K562 (cell line): ENCODE measurements at regions not wholly inside any gene's neighbourhood (a gene's known extent, or its start where the extent isn't known, plus 50 kb on each side); places are given as distances from the start of the nearest gene placed in this dataset.

Source experiments
- ATAC-seq: fragments of 200-7000 bp; cut with Tn5 transposase; 3 replicates; pipeline ENCODE4 v1.9.1; 2020; ENCODE audit warnings: moderate library complexity
- BruUV-seq: library from RNA; stranded (reverse); fragments of 400-500 nt; replicated peaks from 2 replicates; lab custom pipeline; 2021; lab: Mats Ljungman, UMichigan
- CTCF ChIA-PET: fragments of 300-600 bp; formaldehyde crosslinking; extraction: SDS; loops from one replicate; lab custom pipeline; 2021; ENCODE audit warnings: low intra/inter-chr PET ratio; lab: Yijun Ruan, JAX
- POLR2A ChIA-PET: fragments of 300-600, 350-650 bp; sonication (Branson Sonifier 250); formaldehyde crosslinking; extraction: SDS; loops from one replicate; lab custom pipeline; 2021; ENCODE audit warnings: antibody characterized with exemption, inconsistent platforms; lab: Yijun Ruan, JAX
- DNase-seq, 4 experiments: peaks; one replicate each; pipeline versions ENCODE4 v3.0.0 to v3.0.0-alpha.2; 2011 to 2018; ENCODE audit warnings: low spot score in 3 of 4, mixed read lengths in 3 of 4; ENCODE audit errors: extremely low read depth in 1 of 4
- FAIRE-seq: peaks from 2 replicates; lab custom pipeline; 2011; peaks lifted over from hg19 to GRCh38; lab: Jason Lieb, UNC
- H2AFZ ChIP-seq: 2 replicates; pipeline ENCODE4 v1.6.0; 2011; ENCODE audit warnings: low read depth, low read length, control low read depth, inconsistent platforms
- H3K27ac ChIP-seq: fragments of 200-600 bp; 3 replicates; pipeline ENCODE4 v1.8.0; 2011; ENCODE audit warnings: low read depth, mild to moderate bottlenecking, control low read depth, inconsistent platforms, low read length, moderate library complexity, mixed read lengths; ENCODE audit errors: extremely low read depth
- H3K27me3 ChIP-seq, 2 experiments: fragments of 300-600 bp in 1 of 2; 2 replicates in 1 of 2; 3 replicates in 1 of 2; pipeline versions ENCODE4 v1.6.0 to v1.8.0; 2011; ENCODE audit warnings: inconsistent platforms in 2 of 2, low read length in 2 of 2, mild to moderate bottlenecking in 1 of 2, mixed read lengths in 1 of 2, moderate library complexity in 1 of 2; ENCODE audit not compliant: control insufficient read depth in 2 of 2, insufficient read depth in 2 of 2
- H3K36me3 ChIP-seq: fragments of 300-600 bp; 3 replicates; pipeline ENCODE4 v1.8.0; 2011; ENCODE audit warnings: mild to moderate bottlenecking, low read length, inconsistent platforms; ENCODE audit not compliant: control insufficient read depth, insufficient read depth
- H3K4me1 ChIP-seq, 2 experiments: fragments of 200-600 bp in 1 of 2; replicated peaks in 1 of 2; 2 replicates in 1 of 2; 3 replicates in 1 of 2; pipeline versions ENCODE4 v1.5.1 to v1.8.0; 2011; ENCODE audit warnings: inconsistent platforms in 2 of 2, low read length in 2 of 2, mild to moderate bottlenecking in 1 of 2, mixed read lengths in 1 of 2, moderate library complexity in 1 of 2; ENCODE audit not compliant: control insufficient read depth in 2 of 2, insufficient read depth in 2 of 2
- H3K4me2 ChIP-seq: 2 replicates; pipeline ENCODE4 v1.6.1; 2011; ENCODE audit warnings: low read length, control low read depth, inconsistent platforms, mixed read lengths; ENCODE audit not compliant: insufficient read depth
- H3K4me3 ChIP-seq: fragments of 200-600 bp; sonication (generic), shearing (Covaris generic); 2 replicates; pipeline ENCODE4 v1.5.1; 2016; ENCODE audit warnings: control low read depth, inconsistent platforms
- H3K79me2 ChIP-seq: fragments of 200-600 bp; 3 replicates; pipeline ENCODE4 v1.8.0; 2011; ENCODE audit warnings: low read length, inconsistent platforms; ENCODE audit not compliant: control insufficient read depth, insufficient read depth
- H3K9ac ChIP-seq, 2 experiments: 2 replicates each; pipeline versions ENCODE4 v1.6.0 to v1.6.1; 2011; ENCODE audit warnings: low read depth in 2 of 2, low read length in 2 of 2, control low read depth in 1 of 2, inconsistent platforms in 1 of 2, mild to moderate bottlenecking in 1 of 2, mixed read lengths in 1 of 2; ENCODE audit not compliant: insufficient read depth in 1 of 2
- H3K9me1 ChIP-seq: one replicate; pipeline ENCODE4 v1.6.0; 2011; ENCODE audit warnings: inconsistent platforms, mild to moderate bottlenecking, low read length, moderate library complexity; ENCODE audit not compliant: control insufficient read depth, insufficient read depth
- H3K9me3 ChIP-seq: replicated peaks from 2 replicates; pipeline ENCODE4 v1.5.1; 2011; ENCODE audit warnings: low read depth, low read length, inconsistent platforms; ENCODE audit not compliant: control insufficient read depth, insufficient read depth
- H4K20me1 ChIP-seq: replicated peaks from 2 replicates; pipeline ENCODE4 v1.6.1; 2011; ENCODE audit warnings: low read length, inconsistent platforms, mixed read lengths; ENCODE audit not compliant: control insufficient read depth, insufficient read depth
- MEF2A ChIP-seq: IDR thresholded peaks from 2 replicates; pipeline ENCODE4 v1.6.1; 2011; ENCODE audit warnings: low read depth, mild to moderate bottlenecking, low read length, moderate library complexity; ENCODE audit not compliant: control insufficient read depth
- PTRF ChIP-seq: fragments of 450-650 bp; IDR thresholded peaks from 2 replicates; pipeline ENCODE4 v1.6.1; 2016; ENCODE audit warnings: mild to moderate bottlenecking, missing genetic modification characterization, missing compliant biosample characterization
- SMAD4 ChIP-seq: fragments of 250-450 bp; sonication (Bioruptor Pico); conservative IDR thresholded peaks from 2 replicates; pipeline ENCODE4 v1.8.0; 2021; ENCODE audit warnings: inconsistent platforms, mild to moderate bottlenecking, moderate library complexity
- WGBS: fragments of 100-300 bp; shearing (Covaris generic); methylation state at CpG from one replicate; pipeline ENCODE4 v1.1.6; 2016; ENCODE audit warnings: low coverage, mixed read lengths; ENCODE audit not compliant: insufficient coverage; ENCODE audit errors: missing lambda C conversion rate; 5-methylcytosine and 5-hydroxymethylcytosine counted together
- in situ Hi-C: fragments of 300-500 bp; cut with MboI; formaldehyde crosslinking; loops from 4 replicates; pipeline ENCODE4 v1.15.0; 2018; ENCODE audit warnings: inconsistent platforms, mixed read lengths
- intact Hi-C: fragments of 100-400 bp; cut with micrococcal nuclease; formaldehyde crosslinking; loops from 2 replicates; pipeline ENCODE4 v1.14.2; 2022
- TF ChIP-seq, protein P1 (sequence below): fragments of 250-450 bp; sonication (Bioruptor Pico); IDR thresholded peaks from 2 replicates; pipeline ENCODE4 v1.5.1; 2021; ENCODE audit warnings: mild to moderate bottlenecking
- TF ChIP-seq, protein P2 (sequence below), 2 experiments: fragments of 450-650 bp in 1 of 2; sonication (generic) in 1 of 2; formaldehyde crosslinking in 1 of 2; IDR thresholded peaks in 1 of 2; conservative IDR thresholded peaks in 1 of 2; 2 replicates each; pipeline versions ENCODE4 v1.6.1 to v1.8.1; 2016 to 2023; ENCODE audit warnings: mild to moderate bottlenecking in 2 of 2, moderate library complexity in 2 of 2, inconsistent platforms in 1 of 2, missing genetic modification reagents in 1 of 2
- TF ChIP-seq, protein P3 (sequence below), 3 experiments: fragments of 200-800 bp in 1 of 3; sonication (Bioruptor generic) in 1 of 3; sonication (generic) in 1 of 3; formaldehyde crosslinking in 1 of 3; IDR thresholded peaks; 2 replicates each; pipeline versions ENCODE4 v1.6.1 to v1.8.0; 2016 to 2022; ENCODE audit warnings: mild to moderate bottlenecking in 2 of 3, missing compliant biosample characterization in 2 of 3, missing genetic modification characterization in 2 of 3, missing genetic modification reagents in 1 of 3

DNA sequence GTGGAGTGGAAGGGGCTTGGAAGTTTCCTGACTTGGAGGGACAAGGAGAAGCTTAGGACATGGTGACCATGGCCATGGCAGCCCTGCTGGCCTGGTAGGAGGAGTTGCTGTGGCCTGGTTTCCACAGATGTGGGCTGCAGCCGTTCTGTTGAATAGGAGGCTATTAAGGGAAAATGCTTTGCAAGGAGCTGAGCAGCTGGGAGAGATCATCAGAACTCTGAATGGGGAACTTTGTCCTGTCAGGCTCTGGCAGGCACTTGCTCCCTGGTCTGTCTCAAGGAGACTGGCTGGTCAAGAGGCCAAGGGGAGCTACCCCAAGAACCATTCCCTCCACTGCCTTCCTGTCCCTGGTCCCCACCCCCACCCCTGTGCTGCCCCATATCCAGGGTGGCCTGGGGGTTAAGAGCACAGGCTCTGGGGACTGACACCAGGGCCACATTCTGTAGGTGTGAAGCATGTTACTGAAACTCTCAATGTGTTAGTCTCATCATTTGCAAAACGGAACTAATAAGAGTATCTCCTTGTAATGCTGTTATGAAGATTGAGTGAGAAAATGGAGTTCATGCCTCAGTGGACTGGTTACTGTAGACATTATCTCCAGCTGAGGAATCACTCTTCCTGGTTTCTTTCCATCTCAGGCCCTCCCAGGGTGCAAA is 84.0 kb upstream of the ARAP3 start:
- in situ Hi-C loops = no loop called here

More for the DNA sequence above, 84.0 kb upstream of the ARAP3 start:
- Histone ChIP-seq H3K9me1 (no peaks in the 10 kb centered on the region), H3K36me3 (no peaks in the 10 kb centered on the region), H4K20me1 (no peaks in the 10 kb centered on the region; the same call in 1 of the 2 replicates), H3K4me2 (no peak overlapping the region), H2AFZ (no peak overlapping the region), H3K4me3 (no peak overlapping the region), H3K79me2 (no peaks in the 10 kb centered on the region), H3K27ac (no peak overlapping the region), H3K9ac (no peak overlapping the region), H3K4me1 (peaks cover 0 to 2% of the 10 kb centered on the region in 2 experiments; a peak in 1 of 5 replicates), H3K27me3 (peaks cover 15 to 71% of the 10 kb centered on the region in 2 experiments; a peak in 4 of 5 replicates), H3K9me3 (no peaks in the 10 kb centered on the region)
- DNase-seq (no peak), ATAC-seq (no peak), FAIRE-seq (no peak)
- CTCF ChIA-PET = no interaction called here
- TF ChIP-seq, protein P1, sequence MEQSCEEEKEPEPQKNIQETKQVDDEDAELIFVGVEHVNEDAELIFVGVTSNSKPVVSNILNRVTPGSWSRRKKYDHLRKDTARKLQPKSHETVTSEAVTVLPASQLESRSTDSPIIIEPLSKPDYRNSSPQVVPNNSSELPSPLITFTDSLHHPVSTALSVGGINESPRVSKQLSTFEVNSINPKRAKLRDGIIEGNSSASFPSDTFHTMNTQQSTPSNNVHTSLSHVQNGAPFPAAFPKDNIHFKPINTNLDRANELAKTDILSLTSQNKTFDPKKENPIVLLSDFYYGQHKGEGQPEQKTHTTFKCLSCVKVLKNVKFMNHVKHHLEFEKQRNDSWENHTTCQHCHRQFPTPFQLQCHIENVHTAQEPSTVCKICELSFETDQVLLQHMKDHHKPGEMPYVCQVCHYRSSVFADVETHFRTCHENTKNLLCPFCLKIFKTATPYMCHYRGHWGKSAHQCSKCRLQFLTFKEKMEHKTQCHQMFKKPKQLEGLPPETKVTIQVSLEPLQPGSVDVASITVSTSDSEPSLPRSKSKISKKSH = no peak
- TF ChIP-seq PTRF = no peak
- TF ChIP-seq, protein P2, sequence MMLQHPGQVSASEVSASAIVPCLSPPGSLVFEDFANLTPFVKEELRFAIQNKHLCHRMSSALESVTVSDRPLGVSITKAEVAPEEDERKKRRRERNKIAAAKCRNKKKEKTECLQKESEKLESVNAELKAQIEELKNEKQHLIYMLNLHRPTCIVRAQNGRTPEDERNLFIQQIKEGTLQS (IDR thresholded peaks at IDR 0.05) = no peak
- TF ChIP-seq, protein P2 (CRISPR knock-in tag; conservative IDR thresholded peaks at IDR 0.05) = no peak
- no peak for TF ChIP-seq SMAD4 (CRISPR knock-in tag)
- TF ChIP-seq, protein P3, sequence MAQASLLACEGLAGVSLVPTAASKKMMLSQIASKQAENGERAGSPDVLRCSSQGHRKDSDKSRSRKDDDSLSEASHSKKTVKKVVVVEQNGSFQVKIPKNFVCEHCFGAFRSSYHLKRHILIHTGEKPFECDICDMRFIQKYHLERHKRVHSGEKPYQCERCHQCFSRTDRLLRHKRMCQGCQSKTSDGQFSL (CRISPR knock-in tag; IDR thresholded peaks at IDR 0.05) = no peak
- TF ChIP-seq, protein P3 (tag; IDR thresholded peaks at IDR 0.05) = no peak
- TF ChIP-seq MEF2A = no peak
- intact Hi-C loops = loop anchor here (10.0 kb wide), 1 partner anchor 199 kb away; the partner anchor contains the start of gene RNF14
- WGBS = 0% methylated on average over 2 of the region's 2 CpGs
- no TSS peak for BruUV-seq
- POLR2A ChIA-PET = interaction anchor here (0.6 to 1.1 kb wide), 2 partner anchors 8 to 137 kb away, joined by 3 to 4 read pairs; no protein-coding TSS in a partner anchor
